ENCODE measurements at regions not wholly inside any gene's neighbourhood (a gene's known extent, or its start where the extent isn't known, plus 50 kb on each side); places are given as distances from the start of the nearest gene placed in this dataset.

DNA sequence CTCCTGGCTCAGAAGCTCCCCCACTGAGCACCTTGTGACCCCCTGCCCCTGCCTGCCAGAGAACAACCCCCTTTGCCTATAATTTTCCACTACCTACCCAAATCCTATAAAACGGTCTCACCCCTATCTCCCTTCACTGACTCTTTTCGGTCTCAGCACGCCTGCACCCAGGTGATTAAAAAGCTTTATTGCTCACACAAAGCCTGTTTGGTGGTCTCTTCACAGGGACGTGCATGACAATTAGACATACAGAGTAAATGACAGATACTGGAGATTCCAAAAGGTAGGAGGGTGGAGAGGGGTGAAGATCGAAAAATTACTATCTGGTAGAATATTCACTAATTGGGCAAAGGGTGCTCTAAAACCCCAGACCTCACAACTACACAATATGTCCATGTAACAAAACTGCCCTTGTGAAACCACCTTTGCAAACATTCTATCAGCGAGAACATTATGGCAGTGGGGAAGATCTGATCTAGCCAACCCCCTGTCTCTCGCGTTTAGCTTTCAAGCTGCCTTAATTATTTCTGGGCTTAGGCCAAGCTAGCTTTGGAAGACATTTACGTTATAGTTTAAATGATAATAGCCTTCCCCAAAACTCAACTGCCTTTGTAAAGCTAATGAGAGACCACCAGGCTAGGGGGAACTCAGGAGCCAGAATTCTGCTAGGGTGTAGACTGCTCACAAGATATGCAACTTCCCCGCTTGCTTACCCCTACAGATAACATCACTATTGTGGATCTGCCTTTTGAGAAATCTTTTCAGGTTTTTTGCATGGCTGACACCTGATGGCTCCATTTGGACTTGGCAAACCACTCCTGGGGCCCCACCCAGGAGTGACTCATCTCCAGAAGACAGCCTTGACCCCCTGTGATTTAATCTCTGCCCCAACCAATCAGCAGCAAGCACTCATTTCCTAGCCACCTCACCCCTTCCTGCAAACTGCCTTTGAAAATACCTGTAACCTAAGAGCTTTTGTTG, 1534.0 kb upstream of the SPRY2 start:
- TF ChIP-seq, protein P1, sequence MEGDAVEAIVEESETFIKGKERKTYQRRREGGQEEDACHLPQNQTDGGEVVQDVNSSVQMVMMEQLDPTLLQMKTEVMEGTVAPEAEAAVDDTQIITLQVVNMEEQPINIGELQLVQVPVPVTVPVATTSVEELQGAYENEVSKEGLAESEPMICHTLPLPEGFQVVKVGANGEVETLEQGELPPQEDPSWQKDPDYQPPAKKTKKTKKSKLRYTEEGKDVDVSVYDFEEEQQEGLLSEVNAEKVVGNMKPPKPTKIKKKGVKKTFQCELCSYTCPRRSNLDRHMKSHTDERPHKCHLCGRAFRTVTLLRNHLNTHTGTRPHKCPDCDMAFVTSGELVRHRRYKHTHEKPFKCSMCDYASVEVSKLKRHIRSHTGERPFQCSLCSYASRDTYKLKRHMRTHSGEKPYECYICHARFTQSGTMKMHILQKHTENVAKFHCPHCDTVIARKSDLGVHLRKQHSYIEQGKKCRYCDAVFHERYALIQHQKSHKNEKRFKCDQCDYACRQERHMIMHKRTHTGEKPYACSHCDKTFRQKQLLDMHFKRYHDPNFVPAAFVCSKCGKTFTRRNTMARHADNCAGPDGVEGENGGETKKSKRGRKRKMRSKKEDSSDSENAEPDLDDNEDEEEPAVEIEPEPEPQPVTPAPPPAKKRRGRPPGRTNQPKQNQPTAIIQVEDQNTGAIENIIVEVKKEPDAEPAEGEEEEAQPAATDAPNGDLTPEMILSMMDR (conservative IDR thresholded peaks at IDR 0.05; ENCODE audit: low read depth, low read length), result no peak
- TF ChIP-seq RCOR1 (IDR thresholded peaks at IDR 0.05; ENCODE audit: insufficient replicate concordance, low read length), result no peak

Measured in IMR-90 (cell line).